ENCODE measurements at regions not wholly inside any gene's neighbourhood (a gene's known extent, or its start where the extent isn't known, plus 50 kb on each side); places are given as distances from the start of the nearest gene placed in this dataset.

DNA sequence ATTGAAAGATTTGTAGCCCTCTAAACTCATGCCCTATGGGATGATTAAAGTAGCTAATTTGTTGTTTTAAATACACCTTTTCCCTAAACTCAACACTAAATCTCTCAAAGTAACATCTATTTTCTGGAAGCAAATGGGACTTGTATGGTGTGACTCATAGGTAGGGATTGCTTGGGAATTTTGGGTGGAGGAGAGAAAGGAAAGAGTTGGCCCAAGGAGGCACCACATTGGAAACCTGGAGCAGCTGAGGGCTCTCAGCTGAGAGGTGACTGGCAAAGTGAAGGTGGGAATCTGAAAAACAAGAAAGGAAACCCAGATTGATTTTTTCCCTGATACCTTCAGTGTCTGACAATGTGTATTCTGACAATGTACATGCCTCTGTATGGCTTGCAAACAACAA is 114.8 kb upstream of the PRICKLE1 start:
- no peak for TF ChIP-seq POLR2A (IDR thresholded peaks at IDR 0.05)
- TF ChIP-seq, protein P1, sequence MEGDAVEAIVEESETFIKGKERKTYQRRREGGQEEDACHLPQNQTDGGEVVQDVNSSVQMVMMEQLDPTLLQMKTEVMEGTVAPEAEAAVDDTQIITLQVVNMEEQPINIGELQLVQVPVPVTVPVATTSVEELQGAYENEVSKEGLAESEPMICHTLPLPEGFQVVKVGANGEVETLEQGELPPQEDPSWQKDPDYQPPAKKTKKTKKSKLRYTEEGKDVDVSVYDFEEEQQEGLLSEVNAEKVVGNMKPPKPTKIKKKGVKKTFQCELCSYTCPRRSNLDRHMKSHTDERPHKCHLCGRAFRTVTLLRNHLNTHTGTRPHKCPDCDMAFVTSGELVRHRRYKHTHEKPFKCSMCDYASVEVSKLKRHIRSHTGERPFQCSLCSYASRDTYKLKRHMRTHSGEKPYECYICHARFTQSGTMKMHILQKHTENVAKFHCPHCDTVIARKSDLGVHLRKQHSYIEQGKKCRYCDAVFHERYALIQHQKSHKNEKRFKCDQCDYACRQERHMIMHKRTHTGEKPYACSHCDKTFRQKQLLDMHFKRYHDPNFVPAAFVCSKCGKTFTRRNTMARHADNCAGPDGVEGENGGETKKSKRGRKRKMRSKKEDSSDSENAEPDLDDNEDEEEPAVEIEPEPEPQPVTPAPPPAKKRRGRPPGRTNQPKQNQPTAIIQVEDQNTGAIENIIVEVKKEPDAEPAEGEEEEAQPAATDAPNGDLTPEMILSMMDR (IDR thresholded peaks at IDR 0.05) = no peak

Data from adrenal gland (tissue), 5 donors.